Activated naive CD4-positive, alpha-beta T cell treated with anti-CD3 and anti-CD28 coated beads, Interleukin-2, amount 10 ng/mL, durations not matched to agents 7 days and 5 days (primary cell): ENCODE measurements at regions not wholly inside any gene's neighbourhood (a gene's known extent, or its start where the extent isn't known, plus 50 kb on each side); places are given as distances from the start of the nearest gene placed in this dataset.
"Not testable (repeated sequence)": the region's sequence is repeated elsewhere in the genome, so short reads cannot be mapped to it uniquely, and the experiment has no call there.

Experiments used
- CTCF ChIA-PET: fragments of 350-600 bp; sonication (Branson Sonifier 250); formaldehyde crosslinking; loops from one replicate; lab custom pipeline; 2021; ENCODE audit warnings: antibody characterized with exemption; lab: Charles Lee
- DNase-seq: peaks from one replicate; pipeline ENCODE4 v3.0.0-alpha.2; 2020
- H3K27ac Mint-ChIP-seq: one replicate; pipeline ENCODE4 v1.8.0; 2021; ENCODE audit warnings: mild to moderate bottlenecking, moderate library complexity, mixed read lengths
- H3K27me3 Mint-ChIP-seq: one replicate; pipeline ENCODE4 v1.8.0; 2021; ENCODE audit warnings: mild to moderate bottlenecking, mixed read lengths
- H3K36me3 Mint-ChIP-seq: one replicate; pipeline ENCODE4 v1.8.0; 2021; ENCODE audit warnings: mixed read lengths
- H3K4me1 Mint-ChIP-seq: one replicate; pipeline ENCODE4 v1.8.0; 2021; ENCODE audit warnings: mixed read lengths
- H3K4me3 Mint-ChIP-seq: one replicate; pipeline ENCODE4 v1.8.0; 2021; ENCODE audit warnings: mild to moderate bottlenecking, moderate library complexity, mixed read lengths
- H3K9me3 Mint-ChIP-seq: one replicate; pipeline ENCODE4 v1.8.0; 2021; ENCODE audit warnings: mixed read lengths

- no peak for DNase-seq
- H3K9me3 Mint-ChIP-seq = peaks cover 2% of the 10 kb centered on the region
- no peak overlapping the region for H3K27ac Mint-ChIP-seq
- H3K27me3 Mint-ChIP-seq = no peaks in the 10 kb centered on the region
- no peaks in the 10 kb centered on the region for H3K36me3 Mint-ChIP-seq
- CTCF ChIA-PET = interaction anchor here (0.8 kb wide), 1 partner anchor 41 kb away, joined by 4 read pairs; no protein-coding TSS in a partner anchor
- H3K4me1 Mint-ChIP-seq = no peaks in the 10 kb centered on the region
- H3K4me3 Mint-ChIP-seq = no peak overlapping the region
Observed at GRCh38 chr2:6171294-6171693, 479.1 kb downstream of the SOX11 start.

- H3K27me3 Mint-ChIP-seq = no peaks in the 10 kb centered on the region
- no peaks in the 10 kb centered on the region for H3K4me1 Mint-ChIP-seq
- CTCF ChIA-PET = no interaction called here
- H3K4me3 Mint-ChIP-seq = no peak overlapping the region
- no peak for DNase-seq
- H3K27ac Mint-ChIP-seq = no peak overlapping the region
- H3K9me3 Mint-ChIP-seq = peaks cover 7% of the 10 kb centered on the region
- no peaks in the 10 kb centered on the region for H3K36me3 Mint-ChIP-seq
Observed at GRCh38 chr2:6177811-6178210, 485.6 kb downstream of the SOX11 start.

- CTCF ChIA-PET = no interaction called here
- no peaks in the 10 kb centered on the region for H3K36me3 Mint-ChIP-seq
- peaks cover 9% of the 10 kb centered on the region for H3K9me3 Mint-ChIP-seq
- DNase-seq = no peak
- no peaks in the 10 kb centered on the region for H3K4me1 Mint-ChIP-seq
- H3K27me3 Mint-ChIP-seq = no peaks in the 10 kb centered on the region
- no peak overlapping the region for H3K4me3 Mint-ChIP-seq
- no peak overlapping the region for H3K27ac Mint-ChIP-seq
Observed at GRCh38 chr2:6181525-6181924, 489.3 kb downstream of the SOX11 start.

GRCh38 chr2:6181926-6182325, 489.7 kb downstream of the SOX11 start:
- no peak for DNase-seq
- H3K9me3 Mint-ChIP-seq = peaks cover 9% of the 10 kb centered on the region
- H3K27ac Mint-ChIP-seq = no peak overlapping the region
- H3K36me3 Mint-ChIP-seq = no peaks in the 10 kb centered on the region
- no peaks in the 10 kb centered on the region for H3K4me1 Mint-ChIP-seq
- H3K4me3 Mint-ChIP-seq = no peak overlapping the region
- CTCF ChIA-PET = no interaction called here
- H3K27me3 Mint-ChIP-seq = no peaks in the 10 kb centered on the region

- no peak overlapping the region for H3K27ac Mint-ChIP-seq
- H3K27me3 Mint-ChIP-seq = no peaks in the 10 kb centered on the region
- peaks cover 10% of the 10 kb centered on the region for H3K9me3 Mint-ChIP-seq
- DNase-seq = no peak
- no peaks in the 10 kb centered on the region for H3K36me3 Mint-ChIP-seq
- CTCF ChIA-PET = no interaction called here
- H3K4me3 Mint-ChIP-seq = no peak overlapping the region
- no peaks in the 10 kb centered on the region for H3K4me1 Mint-ChIP-seq
Observed at GRCh38 chr2:6183226-6183625, 491.0 kb downstream of the SOX11 start.

GRCh38 chr2:6184532-6185292, 492.5 kb downstream of the SOX11 start:
- Mint-ChIP-seq H3K9me3 (peaks cover 10% of the 10 kb centered on the region), H3K36me3 (no peaks in the 10 kb centered on the region), H3K27ac (no peak overlapping the region), H3K4me1 (no peaks in the 10 kb centered on the region), H3K4me3 (no peak overlapping the region), H3K27me3 (no peaks in the 10 kb centered on the region)
- no peak for DNase-seq
- CTCF ChIA-PET = no interaction called here

- H3K27me3 Mint-ChIP-seq = no peaks in the 10 kb centered on the region
- CTCF ChIA-PET = no interaction called here
Observed at GRCh38 chr2:6186332-6187151, 494.4 kb downstream of the SOX11 start.

GRCh38 chr2:6196449-6196848, 504.3 kb downstream of the SOX11 start:
- Mint-ChIP-seq H3K36me3 (no peaks in the 10 kb centered on the region), H3K4me1 (no peaks in the 10 kb centered on the region), H3K27me3 (no peaks in the 10 kb centered on the region), H3K9me3 (peaks cover 5% of the 10 kb centered on the region), H3K27ac (no peak overlapping the region), H3K4me3 (no peak overlapping the region)
- no peak for DNase-seq
- CTCF ChIA-PET = no interaction called here

More at GRCh38 chr2:6186332-6187151, 494.4 kb downstream of the SOX11 start:
- no peak overlapping the region for H3K27ac Mint-ChIP-seq
- H3K36me3 Mint-ChIP-seq = no peaks in the 10 kb centered on the region
- no peak for DNase-seq
- peaks cover 6% of the 10 kb centered on the region for H3K9me3 Mint-ChIP-seq
- H3K4me1 Mint-ChIP-seq = no peaks in the 10 kb centered on the region
- H3K4me3 Mint-ChIP-seq = no peak overlapping the region

GRCh38 chr2:6198370-6198919, 506.3 kb downstream of the SOX11 start:
- H3K36me3 Mint-ChIP-seq, H3K27me3 Mint-ChIP-seq, H3K4me1 Mint-ChIP-seq, DNase-seq, H3K9me3 Mint-ChIP-seq, H3K27ac Mint-ChIP-seq, CTCF ChIA-PET, H3K4me3 Mint-ChIP-seq: not testable (repeated sequence)

GRCh38 chr2:6202756-6203155, 510.6 kb downstream of the SOX11 start:
- Mint-ChIP-seq H3K9me3 (peaks cover 4% of the 10 kb centered on the region), H3K27me3 (no peaks in the 10 kb centered on the region), H3K36me3 (no peaks in the 10 kb centered on the region), H3K27ac (no peak overlapping the region), H3K4me1 (no peaks in the 10 kb centered on the region), H3K4me3 (no peak overlapping the region)
- DNase-seq = no peak
- CTCF ChIA-PET = no interaction called here

GRCh38 chr2:6203291-6203959, 511.2 kb downstream of the SOX11 start:
- Mint-ChIP-seq H3K4me1 (no peaks in the 10 kb centered on the region), H3K27me3 (no peaks in the 10 kb centered on the region), H3K4me3 (no peak overlapping the region), H3K27ac (no peak overlapping the region), H3K9me3 (peaks cover 4% of the 10 kb centered on the region), H3K36me3 (no peaks in the 10 kb centered on the region)
- CTCF ChIA-PET = no interaction called here
- no peak for DNase-seq

GRCh38 chr2:6206882-6207281, 514.7 kb downstream of the SOX11 start:
- Mint-ChIP-seq H3K9me3 (no peaks in the 10 kb centered on the region), H3K36me3 (no peaks in the 10 kb centered on the region), H3K27me3 (no peaks in the 10 kb centered on the region), H3K4me3 (no peak overlapping the region), H3K27ac (no peak overlapping the region), H3K4me1 (no peaks in the 10 kb centered on the region)
- CTCF ChIA-PET = no interaction called here
- no peak for DNase-seq

- Mint-ChIP-seq H3K9me3 (peaks cover 3% of the 10 kb centered on the region), H3K36me3 (no peaks in the 10 kb centered on the region), H3K4me1 (no peaks in the 10 kb centered on the region), H3K4me3 (no peak overlapping the region), H3K27me3 (no peaks in the 10 kb centered on the region), H3K27ac (no peak overlapping the region)
- CTCF ChIA-PET = no interaction called here
- no peak for DNase-seq
Observed at GRCh38 chr2:6211236-6211635, 519.1 kb downstream of the SOX11 start.

- Mint-ChIP-seq H3K9me3 (peaks cover 3% of the 10 kb centered on the region), H3K27ac (no peak overlapping the region), H3K4me3 (no peak overlapping the region), H3K4me1 (no peaks in the 10 kb centered on the region), H3K36me3 (no peaks in the 10 kb centered on the region), H3K27me3 (no peaks in the 10 kb centered on the region)
- DNase-seq = no peak
- CTCF ChIA-PET = no interaction called here
Observed at GRCh38 chr2:6212491-6212890, 520.3 kb downstream of the SOX11 start.
